ENCODE measurements at regions not wholly inside any gene's neighbourhood (a gene's known extent, or its start where the extent isn't known, plus 50 kb on each side); places are given as distances from the start of the nearest gene placed in this dataset.

GRCh38 chr2:126990605-126991532 is 92.2 kb downstream of the TEX51 start:
- H3K4me3 ChIP-seq (ENCODE audit: low read depth, low read length), result no peak overlapping the region
- no peak overlapping the region for H3K27ac ChIP-seq (ENCODE audit: extremely low read depth, low read depth, low read length)
- TF ChIP-seq ZNF114 (tag by site-specific recombination; IDR thresholded peaks at IDR 0.05) (no peak), ZNF585B (tag by site-specific recombination; IDR thresholded peaks at IDR 0.05) (peak; percentile 24; the same call in 1 of the 2 replicates), ZNF292 (tag by site-specific recombination; IDR thresholded peaks at IDR 0.05; ENCODE audit: borderline replicate concordance, low read depth) (no peak), GLIS1 (tag by site-specific recombination; IDR thresholded peaks at IDR 0.05) (no peak)

GRCh38 chr2:126994340-126994777 is 95.7 kb downstream of the TEX51 start:
- Histone ChIP-seq H3K9me3 (ENCODE audit: control insufficient read depth, insufficient read depth, low read depth, low read length) (no peaks in the 10 kb centered on the region), H3K36me3 (ENCODE audit: control insufficient read depth in 2 of 2, insufficient read depth in 1 of 2, low read length in 2 of 2) (no peaks in the 10 kb centered on the region), H3K4me1 (ENCODE audit: control insufficient read depth, insufficient read depth, low read length) (no peaks in the 10 kb centered on the region), H3K4me3 (ENCODE audit: low read depth, low read length) (no peak overlapping the region), H3K27ac (ENCODE audit: extremely low read depth, low read depth, low read length) (no peak overlapping the region)
- CTCF ChIA-PET, result interaction anchor here (0.7 kb wide), 1 partner anchor 133 kb away, joined by 5 read pairs; no protein-coding TSS in a partner anchor
- POLR2A ChIA-PET, result no interaction called here
- TF ChIP-seq ZNF768 (tag by site-specific recombination; IDR thresholded peaks at IDR 0.05) (no peak), ZNF473 (tag by site-specific recombination; IDR thresholded peaks at IDR 0.05) (no peak), ZNF747 (tag by site-specific recombination; IDR thresholded peaks at IDR 0.05) (no peak), ZNF529 (tag by site-specific recombination; IDR thresholded peaks at IDR 0.05; ENCODE audit: insufficient replicate concordance) (no peak), ZNF335 (tag by site-specific recombination; conservative IDR thresholded peaks at IDR 0.05) (no peak), ZNF398 (tag by site-specific recombination; IDR thresholded peaks at IDR 0.05) (no peak), GLI4 (tag by site-specific recombination; IDR thresholded peaks at IDR 0.05) (no peak), ZNF214 (tag by site-specific recombination; IDR thresholded peaks at IDR 0.05; ENCODE audit: borderline replicate concordance) (no peak)

More at GRCh38 chr2:126990605-126991532, 92.2 kb downstream of the TEX51 start:
- Histone ChIP-seq H3K9me3 (ENCODE audit: control insufficient read depth, insufficient read depth, low read depth, low read length) (no peaks in the 10 kb centered on the region), H3K4me1 (ENCODE audit: control insufficient read depth, insufficient read depth, low read length) (no peaks in the 10 kb centered on the region), H3K36me3 (ENCODE audit: control insufficient read depth in 2 of 2, insufficient read depth in 1 of 2, low read length in 2 of 2) (no peaks in the 10 kb centered on the region)
- ChIA-PET CTCF (interaction anchor here (1.3 kb wide), 1 partner anchor 19 kb away, joined by 7 read pairs; no protein-coding TSS in a partner anchor), POLR2A (no interaction called here)

DNA sequence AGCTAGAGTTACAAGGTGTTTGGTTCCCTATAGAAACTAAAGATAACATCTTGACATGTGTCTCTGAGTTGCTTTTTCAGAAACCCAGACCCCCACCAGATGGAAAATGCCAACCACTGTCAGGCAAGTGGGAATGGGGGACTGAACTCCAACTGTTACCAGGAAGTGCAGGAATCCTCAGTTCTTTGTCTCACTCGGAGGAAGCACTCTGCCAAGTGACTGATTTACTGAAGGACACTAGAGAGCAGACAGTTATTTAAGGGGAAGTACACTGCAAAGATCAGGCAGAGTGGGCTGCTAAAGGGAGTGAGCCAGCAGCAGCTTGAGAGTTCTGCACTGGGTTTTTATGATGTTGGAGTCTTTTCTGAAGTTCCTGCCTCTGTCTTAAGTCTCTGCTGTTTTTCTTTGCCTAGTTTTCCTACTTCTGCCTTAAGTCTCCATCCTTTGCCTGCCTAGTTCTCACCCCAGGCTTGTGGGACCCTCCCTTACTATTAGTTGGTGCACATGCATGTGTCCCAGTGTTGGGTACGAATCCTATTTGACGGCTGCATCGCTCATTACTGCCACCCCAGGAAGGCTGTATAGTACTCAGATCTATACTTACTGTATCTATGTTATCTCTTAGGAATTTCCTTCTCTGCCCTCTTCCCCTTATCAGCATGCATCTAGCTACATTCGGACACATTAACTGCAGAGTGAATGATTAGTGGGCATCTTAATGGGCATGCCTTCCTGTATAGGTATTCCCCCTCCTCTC is 97.1 kb downstream of the TEX51 start:
- CTCF ChIA-PET, result interaction anchor here (0.6 kb wide), 1 partner anchor 205 kb away, joined by 5 read pairs; no protein-coding TSS in a partner anchor
- H3K36me3 ChIP-seq (ENCODE audit: control insufficient read depth in 2 of 2, insufficient read depth in 1 of 2, low read length in 2 of 2), result no peaks in the 10 kb centered on the region
- H3K4me3 ChIP-seq (ENCODE audit: low read depth, low read length), result no peak overlapping the region
- no peaks in the 10 kb centered on the region for H3K9me3 ChIP-seq (ENCODE audit: control insufficient read depth, insufficient read depth, low read depth, low read length)
- no peaks in the 10 kb centered on the region for H3K4me1 ChIP-seq (ENCODE audit: control insufficient read depth, insufficient read depth, low read length)
- POLR2A ChIA-PET, result interaction anchor here (0.7 kb wide), 1 partner anchor 29 kb away, joined by 3 read pairs; no protein-coding TSS in a partner anchor
- H3K27ac ChIP-seq (ENCODE audit: extremely low read depth, low read depth, low read length), result no peak overlapping the region
- TF ChIP-seq ZNF600 (tag by site-specific recombination; IDR thresholded peaks at IDR 0.05), result no peak
- no peak for TF ChIP-seq ZNF423 (tag by site-specific recombination; IDR thresholded peaks at IDR 0.05)
- TF ChIP-seq WT1 (tag by site-specific recombination; IDR thresholded peaks at IDR 0.05), result no peak
- no peak for TF ChIP-seq ZNF488 (tag by site-specific recombination; IDR thresholded peaks at IDR 0.05)
- TF ChIP-seq SP2 (tag by site-specific recombination; IDR thresholded peaks at IDR 0.05), result no peak
- TF ChIP-seq ZNF416 (tag by site-specific recombination; IDR thresholded peaks at IDR 0.05), result no peak
- TF ChIP-seq OVOL3 (tag by site-specific recombination; IDR thresholded peaks at IDR 0.05), result no peak
- TF ChIP-seq, protein P1, sequence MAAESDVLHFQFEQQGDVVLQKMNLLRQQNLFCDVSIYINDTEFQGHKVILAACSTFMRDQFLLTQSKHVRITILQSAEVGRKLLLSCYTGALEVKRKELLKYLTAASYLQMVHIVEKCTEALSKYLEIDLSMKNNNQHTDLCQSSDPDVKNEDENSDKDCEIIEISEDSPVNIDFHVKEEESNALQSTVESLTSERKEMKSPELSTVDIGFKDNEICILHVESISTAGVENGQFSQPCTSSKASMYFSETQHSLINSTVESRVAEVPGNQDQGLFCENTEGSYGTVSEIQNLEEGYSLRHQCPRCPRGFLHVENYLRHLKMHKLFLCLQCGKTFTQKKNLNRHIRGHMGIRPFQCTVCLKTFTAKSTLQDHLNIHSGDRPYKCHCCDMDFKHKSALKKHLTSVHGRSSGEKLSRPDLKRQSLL (tag by site-specific recombination; IDR thresholded peaks at IDR 0.05), result no peak
- no peak for TF ChIP-seq IKZF3 (tag by site-specific recombination; IDR thresholded peaks at IDR 0.05)
- no peak for TF ChIP-seq ZNF202 (tag by site-specific recombination; IDR thresholded peaks at IDR 0.05; ENCODE audit: borderline replicate concordance)
- TF ChIP-seq ZNF624 (tag by site-specific recombination; IDR thresholded peaks at IDR 0.05), result no peak
- no peak for TF ChIP-seq ZNF211 (tag by site-specific recombination; IDR thresholded peaks at IDR 0.05; ENCODE audit: low read depth)
- no peak for TF ChIP-seq SP7 (tag by site-specific recombination; IDR thresholded peaks at IDR 0.05)
